ENCODE measurements at regions not wholly inside any gene's neighbourhood (a gene's known extent, or its start where the extent isn't known, plus 50 kb on each side); places are given as distances from the start of the nearest gene placed in this dataset.

- Histone ChIP-seq H3K9ac (ENCODE audit: extremely low read depth, insufficient read length, low read length) (no peak overlapping the region), H3K18ac (ENCODE audit: insufficient read length, low read depth, low read length) (no peak overlapping the region), H2BK5ac (ENCODE audit: insufficient read length, low read length) (no peak overlapping the region), H3K4ac (ENCODE audit: low read depth, low read length) (no peak overlapping the region), H3K4me2 (ENCODE audit: insufficient read depth, insufficient read length, low read length) (no peak overlapping the region), H2AK5ac (ENCODE audit: insufficient read length, low read length) (no peak overlapping the region), H3K79me2 (ENCODE audit: insufficient read depth, low read length) (no peaks in the 10 kb centered on the region), H3K14ac (ENCODE audit: insufficient read depth, low read length) (no peak overlapping the region), H2BK120ac (ENCODE audit: low read depth, low read length, poor library complexity, severe bottlenecking) (no peak overlapping the region), H3K4me1 (ENCODE audit: insufficient read depth, low read length) (peaks cover under 1% of the 10 kb centered on the region; the same call in 1 of the 2 replicates), H3K9me3 (ENCODE audit: control insufficient read depth, low read depth, low read length) (no peaks in the 10 kb centered on the region), H3T11ph (ENCODE audit: low read length) (no peak overlapping the region), H2BK20ac (ENCODE audit: low read depth, low read length, poor library complexity, severe bottlenecking) (no peak overlapping the region), H3K23ac (ENCODE audit: insufficient read length, low read depth, low read length) (no peak overlapping the region), H3K27ac (ENCODE audit: insufficient read length, low read depth, low read length) (no peak overlapping the region), H4K91ac (ENCODE audit: insufficient read length, low read depth, low read length) (no peak overlapping the region), H2AFZ (ENCODE audit: low read length) (no peak overlapping the region), H3K56ac (ENCODE audit: insufficient read length, low read depth, low read length) (no peak overlapping the region), H4K8ac (replicated peaks; ENCODE audit: insufficient read length, low read depth, low read length) (no peak overlapping the region), H3K79me1 (ENCODE audit: insufficient read depth, low read depth, low read length, poor library complexity, severe bottlenecking) (no peaks in the 10 kb centered on the region), H2BK15ac (ENCODE audit: low read depth, low read length) (no peak overlapping the region), H3K27me3 (ENCODE audit: insufficient read depth, low read length) (no peaks in the 10 kb centered on the region), H4K20me1 (ENCODE audit: control insufficient read depth, insufficient read depth, insufficient read length) (no peaks in the 10 kb centered on the region), H3K23me2 (ENCODE audit: insufficient read length, low read depth, low read length, poor library complexity, severe bottlenecking) (no peaks in the 10 kb centered on the region), H4K5ac (ENCODE audit: insufficient read length, low read depth, low read length) (no peak overlapping the region), H2BK12ac (ENCODE audit: insufficient read length, low read depth, low read length) (no peak overlapping the region)
- peaks cover 3 to 6% of the 10 kb centered on the region in 2 experiments; a peak in 3 of 4 replicates for H3K4me1 Mint-ChIP-seq
- H3K27me3 Mint-ChIP-seq (ENCODE audit: low read depth): no peaks in the 10 kb centered on the region
- no CpG with 5 or more reads among the region's 1 CpG for WGBS (ENCODE audit: extremely low coverage, insufficient read length, low lambda C conversion rate)
- H3K4me3 Mint-ChIP-seq: no peak overlapping the region
- H3K36me3 Mint-ChIP-seq (ENCODE audit: insufficient read depth in 1 of 3, low read depth in 3 of 3): no peaks in the 10 kb centered on the region
- no peak overlapping the region for H3K27ac Mint-ChIP-seq
- no peak for DNase-seq
- no peak for TF ChIP-seq CTCF (conservative IDR thresholded peaks at IDR 0.05)
- H3K9me3 Mint-ChIP-seq: no peaks in the 10 kb centered on the region
Measured at GRCh38 chr1:55839221-55839620, 624.1 kb upstream of the USP24 start.

Data from H9 (cell line).